SJCRH30 (cell line): ENCODE measurements at regions not wholly inside any gene's neighbourhood (a gene's known extent, or its start where the extent isn't known, plus 50 kb on each side); places are given as distances from the start of the nearest gene placed in this dataset.

Source experiments
- DNase-seq, 2 experiments: peaks; one replicate each; pipeline ENCODE4 v3.0.0-alpha.2; 2015 to 2020
- H3K27ac ChIP-seq: fragments of 250-450 bp; sonication (Bioruptor Pico); 2 replicates; pipeline ENCODE4 v1.5.1; 2020; ENCODE audit warnings: mild to moderate bottlenecking, moderate library complexity
- H3K27me3 ChIP-seq: fragments of 250-450 bp; sonication (Bioruptor Pico); 2 replicates; pipeline ENCODE4 v1.5.1; 2020; ENCODE audit warnings: mild to moderate bottlenecking, moderate library complexity
- H3K36me3 ChIP-seq: fragments of 250-450 bp; sonication (Bioruptor Pico); 2 replicates; pipeline ENCODE4 v1.5.1; 2020; ENCODE audit warnings: mild to moderate bottlenecking, moderate library complexity
- H3K4me1 ChIP-seq: fragments of 250-450 bp; sonication (Bioruptor Pico); 2 replicates; pipeline ENCODE4 v1.5.1; 2020; ENCODE audit warnings: mild to moderate bottlenecking, moderate library complexity
- H3K4me3 ChIP-seq: fragments of 250-450 bp; sonication (Bioruptor Pico); 2 replicates; pipeline ENCODE4 v1.5.1; 2020; ENCODE audit warnings: mild to moderate bottlenecking, moderate library complexity
- H3K9me3 ChIP-seq: fragments of 250-450 bp; sonication (Bioruptor Pico); replicated peaks from 2 replicates; pipeline ENCODE4 v1.5.1; 2020; ENCODE audit warnings: mild to moderate bottlenecking, moderate library complexity

DNA sequence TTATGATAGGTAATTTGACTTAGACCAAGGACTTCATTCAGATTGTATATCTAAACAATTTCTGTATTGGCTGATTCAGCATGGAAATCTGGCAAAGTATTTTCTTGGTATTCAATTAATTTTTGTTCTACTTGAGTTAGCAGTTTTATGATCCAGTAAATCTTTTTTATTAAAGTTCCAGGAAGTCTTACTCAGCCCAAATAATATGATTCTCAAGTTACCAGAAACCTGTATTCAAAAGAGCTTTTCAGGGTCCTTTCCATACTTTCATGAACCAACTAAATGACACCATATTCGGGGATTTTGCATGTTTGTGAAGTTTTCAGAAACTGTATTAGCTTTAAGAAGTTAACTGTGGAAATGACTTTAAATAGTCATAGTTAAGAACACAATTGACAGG lies 662.6 kb downstream of the LRFN5 start:
- H3K9me3 ChIP-seq: no peaks in the 10 kb centered on the region
- no peak overlapping the region for H3K4me3 ChIP-seq
- no peak overlapping the region for H3K27ac ChIP-seq
- peaks cover under 1% of the 10 kb centered on the region; the same call in 1 of the 2 replicates for H3K4me1 ChIP-seq
- no peaks in the 10 kb centered on the region for H3K27me3 ChIP-seq
- DNase-seq: no peak
- H3K36me3 ChIP-seq: no peaks in the 10 kb centered on the region

DNA sequence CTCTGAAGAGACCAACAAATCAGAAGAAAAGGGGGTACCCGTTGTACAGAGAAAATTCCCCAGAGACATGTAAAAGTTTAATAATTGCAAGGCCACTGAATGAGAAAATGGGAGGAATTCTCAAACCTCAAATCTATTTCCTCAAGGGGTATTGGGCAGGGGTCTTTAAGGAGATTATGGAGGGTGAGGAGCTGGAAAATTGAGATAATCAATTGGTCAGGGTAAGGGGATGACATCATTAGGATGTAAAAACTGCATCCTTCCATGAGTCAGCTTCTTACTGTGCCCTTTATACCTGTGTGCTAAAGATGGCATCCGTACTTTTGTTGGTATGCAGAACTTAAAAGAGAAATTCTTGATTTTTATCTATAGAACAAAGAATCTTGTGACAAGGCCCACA lies 641.5 kb downstream of the LRFN5 start:
- Histone ChIP-seq H3K36me3 (no peaks in the 10 kb centered on the region), H3K4me1 (peaks cover 14% of the 10 kb centered on the region), H3K27ac (peak overlapping the region; percentile 89), H3K4me3 (peak overlapping the region; percentile 16; the same call in 1 of the 2 replicates), H3K27me3 (no peaks in the 10 kb centered on the region), H3K9me3 (no peaks in the 10 kb centered on the region)
- peak; percentile 11 to 74 for DNase-seq

DNA sequence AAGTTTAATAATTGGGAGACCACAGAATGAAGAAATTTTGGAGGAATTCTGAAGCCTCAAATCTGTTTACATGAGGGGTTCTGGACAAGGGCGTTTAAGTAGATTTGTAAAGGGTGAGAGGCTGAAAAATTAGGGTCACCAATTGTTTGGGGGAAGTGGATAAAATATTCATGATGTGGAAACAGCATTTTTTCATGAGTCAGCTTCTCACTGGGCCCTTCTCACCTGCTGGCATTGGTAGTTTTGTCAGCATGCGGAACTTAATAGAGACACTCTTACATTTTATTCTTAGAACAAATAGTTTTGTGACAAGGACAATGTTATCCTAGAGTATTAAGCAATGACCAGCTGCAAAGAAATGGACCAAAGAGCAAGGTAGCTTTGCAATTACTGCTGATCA lies 634.4 kb downstream of the LRFN5 start:
- Histone ChIP-seq H3K4me1 (no peaks in the 10 kb centered on the region), H3K4me3 (no peak overlapping the region), H3K36me3 (no peaks in the 10 kb centered on the region), H3K27me3 (no peaks in the 10 kb centered on the region), H3K9me3 (no peaks in the 10 kb centered on the region), H3K27ac (no peak overlapping the region)
- no peak for DNase-seq

- Histone ChIP-seq H3K9me3 (no peaks in the 10 kb centered on the region), H3K36me3 (no peaks in the 10 kb centered on the region), H3K27me3 (no peaks in the 10 kb centered on the region), H3K27ac (no peak overlapping the region), H3K4me1 (no peaks in the 10 kb centered on the region), H3K4me3 (no peak overlapping the region)
- no peak for DNase-seq
Observed at GRCh38 chr14:42229976-42230375, 623.3 kb downstream of the LRFN5 start.

DNA sequence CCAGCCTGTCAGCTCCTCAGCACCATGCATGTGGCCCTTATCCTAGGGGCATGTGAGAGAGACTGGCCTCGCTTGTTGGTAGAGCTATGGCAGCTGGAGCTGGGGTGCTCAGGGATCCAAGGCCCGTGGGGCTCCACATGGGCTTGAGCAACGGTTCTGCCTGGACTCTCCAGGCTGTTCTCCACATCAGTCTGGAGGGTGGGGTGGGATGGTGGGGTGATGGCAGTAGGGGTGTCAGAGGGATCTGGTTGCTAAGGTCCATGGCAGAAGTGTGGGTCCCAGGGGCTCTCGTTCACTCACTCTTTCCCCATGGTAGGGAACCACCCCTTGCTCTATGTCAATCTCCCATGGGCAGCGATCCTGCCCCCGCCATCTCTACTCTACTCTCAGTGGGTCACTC lies 622.6 kb downstream of the LRFN5 start:
- no peak for DNase-seq
- Histone ChIP-seq H3K4me3 (no peak overlapping the region), H3K27me3 (no peaks in the 10 kb centered on the region), H3K9me3 (no peaks in the 10 kb centered on the region), H3K36me3 (no peaks in the 10 kb centered on the region), H3K4me1 (no peaks in the 10 kb centered on the region), H3K27ac (no peak overlapping the region)

GRCh38 chr14:42228611-42229010 lies 621.9 kb downstream of the LRFN5 start:
- no peak overlapping the region for H3K27ac ChIP-seq
- DNase-seq: no peak
- H3K4me1 ChIP-seq: peaks cover 3% of the 10 kb centered on the region; the same call in 1 of the 2 replicates
- no peak overlapping the region for H3K4me3 ChIP-seq
- H3K27me3 ChIP-seq: no peaks in the 10 kb centered on the region
- no peaks in the 10 kb centered on the region for H3K36me3 ChIP-seq
- no peaks in the 10 kb centered on the region for H3K9me3 ChIP-seq

- peak; percentile 77 to 83 for DNase-seq
- Histone ChIP-seq H3K4me1 (peaks cover 3% of the 10 kb centered on the region; the same call in 1 of the 2 replicates), H3K4me3 (no peak overlapping the region), H3K27me3 (no peaks in the 10 kb centered on the region), H3K9me3 (no peaks in the 10 kb centered on the region), H3K27ac (no peak overlapping the region), H3K36me3 (no peaks in the 10 kb centered on the region)
Observed at GRCh38 chr14:42224053-42224888, 617.6 kb downstream of the LRFN5 start.

DNA sequence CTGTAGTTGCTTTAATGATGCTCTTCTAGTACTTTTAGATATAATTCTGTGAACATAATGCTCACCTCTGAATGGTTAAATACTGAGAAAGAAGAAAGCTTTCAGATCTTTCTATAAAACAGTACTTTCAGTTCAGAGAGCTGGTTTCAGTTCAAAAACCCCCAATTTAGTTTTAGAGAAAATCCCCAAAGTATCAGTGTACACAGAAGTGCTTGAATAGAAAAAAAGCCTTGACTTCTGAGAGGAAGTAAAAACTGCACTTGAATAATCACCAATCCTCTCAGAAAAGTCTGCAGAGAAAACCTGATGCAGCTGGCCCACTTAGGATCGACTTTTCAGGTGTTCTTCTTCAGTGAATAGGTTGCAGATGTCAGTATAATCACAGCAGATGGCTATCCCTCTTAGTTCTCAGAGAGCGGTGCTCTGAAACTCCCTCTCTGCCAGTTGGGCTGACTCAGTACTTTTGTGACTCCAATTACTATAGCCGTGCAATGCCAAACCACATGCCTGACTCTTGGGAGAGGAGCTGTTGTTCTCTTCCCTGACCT lies 616.3 kb downstream of the LRFN5 start:
- peaks cover 3% of the 10 kb centered on the region; the same call in 1 of the 2 replicates for H3K4me1 ChIP-seq
- H3K27ac ChIP-seq: no peak overlapping the region
- DNase-seq: peak in 1 of 2 experiments; percentile 35
- H3K9me3 ChIP-seq: no peaks in the 10 kb centered on the region
- no peaks in the 10 kb centered on the region for H3K27me3 ChIP-seq
- H3K36me3 ChIP-seq: no peaks in the 10 kb centered on the region
- H3K4me3 ChIP-seq: no peak overlapping the region

DNA sequence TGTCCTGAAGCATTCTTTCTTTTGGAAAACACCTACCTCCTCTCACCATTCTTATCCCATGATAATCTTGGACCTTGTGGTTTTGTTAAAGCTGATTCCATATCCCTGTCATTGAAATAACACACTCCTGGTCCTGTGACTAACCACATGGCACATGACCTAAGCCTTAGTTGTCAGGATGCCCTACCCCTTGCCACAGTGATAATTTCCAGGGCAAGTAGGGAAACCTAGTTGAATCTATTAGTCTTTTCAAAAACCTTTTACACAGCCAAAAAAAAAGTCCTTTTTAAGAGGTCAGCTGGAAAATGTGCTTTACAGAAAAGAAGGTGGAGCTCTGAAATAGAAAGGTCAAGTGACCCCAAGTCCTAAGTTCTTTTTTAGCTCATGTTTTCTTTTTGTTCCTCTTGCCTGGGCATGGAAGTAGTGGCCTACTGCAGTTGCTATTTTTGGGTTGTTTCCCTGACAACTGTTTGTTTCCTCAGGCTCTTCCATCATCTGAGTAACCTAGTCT lies 608.4 kb downstream of the LRFN5 start:
- no peak overlapping the region for H3K4me3 ChIP-seq
- peak; percentile 11 to 41 for DNase-seq
- H3K27ac ChIP-seq: no peak overlapping the region
- no peaks in the 10 kb centered on the region for H3K9me3 ChIP-seq
- no peaks in the 10 kb centered on the region for H3K27me3 ChIP-seq
- no peaks in the 10 kb centered on the region for H3K36me3 ChIP-seq
- H3K4me1 ChIP-seq: peaks cover 9% of the 10 kb centered on the region

- Histone ChIP-seq H3K27me3 (no peaks in the 10 kb centered on the region), H3K4me1 (no peaks in the 10 kb centered on the region), H3K36me3 (no peaks in the 10 kb centered on the region), H3K9me3 (no peaks in the 10 kb centered on the region), H3K4me3 (no peak overlapping the region), H3K27ac (no peak overlapping the region)
- DNase-seq: no peak
Observed at GRCh38 chr14:42200957-42201356, 594.3 kb downstream of the LRFN5 start.

GRCh38 chr14:42198010-42198409 lies 591.3 kb downstream of the LRFN5 start:
- Histone ChIP-seq H3K4me3 (no peak overlapping the region), H3K27ac (no peak overlapping the region), H3K9me3 (no peaks in the 10 kb centered on the region), H3K4me1 (peaks cover 7% of the 10 kb centered on the region), H3K36me3 (no peaks in the 10 kb centered on the region), H3K27me3 (no peaks in the 10 kb centered on the region)
- no peak for DNase-seq

DNA sequence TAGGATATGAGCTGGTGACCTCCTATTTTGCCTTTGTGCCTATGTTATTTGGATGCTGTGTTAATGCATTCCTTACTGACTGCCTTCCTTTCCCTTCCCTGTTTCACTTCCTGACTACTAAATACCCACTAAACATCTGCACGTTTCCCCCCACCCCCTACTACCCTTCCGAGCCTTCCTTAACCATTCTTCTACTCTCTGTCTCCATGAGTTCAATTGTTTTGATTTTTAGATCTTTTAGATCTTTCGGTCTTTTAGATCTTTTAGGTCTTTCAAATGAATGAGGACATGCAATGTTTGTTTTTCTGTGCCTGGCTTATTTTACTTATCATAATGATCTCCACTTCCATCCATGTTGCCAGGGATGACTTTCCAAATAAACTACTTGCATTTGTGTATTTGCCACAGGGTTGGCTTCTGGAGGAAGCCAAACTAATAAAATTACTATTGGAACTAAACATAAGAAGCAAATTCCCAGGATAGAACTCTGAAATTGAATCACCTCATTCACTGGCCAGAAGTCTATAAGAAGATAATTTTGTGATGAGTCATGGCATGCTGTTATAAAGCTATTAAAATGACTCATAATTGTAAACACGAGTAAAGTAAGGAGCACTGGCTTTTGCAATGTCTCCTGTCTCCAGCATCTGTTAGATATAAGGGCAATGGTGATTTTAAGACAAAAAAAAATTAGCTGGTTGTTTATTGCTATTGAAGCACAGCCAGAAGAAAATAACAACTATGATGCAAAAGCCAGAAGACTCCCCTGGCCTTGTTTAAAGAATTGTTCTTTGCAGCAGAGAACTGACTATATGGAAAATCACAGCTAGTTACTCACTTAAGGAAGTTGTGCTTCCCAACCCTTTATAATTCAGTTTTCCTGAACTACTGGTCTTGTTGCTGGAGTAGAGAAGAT lies 586.3 kb downstream of the LRFN5 start:
- peak overlapping the region; percentile 35 for H3K27ac ChIP-seq
- peaks cover 15% of the 10 kb centered on the region for H3K4me1 ChIP-seq
- H3K36me3 ChIP-seq: no peaks in the 10 kb centered on the region
- no peak overlapping the region for H3K4me3 ChIP-seq
- no peaks in the 10 kb centered on the region for H3K27me3 ChIP-seq
- no peaks in the 10 kb centered on the region for H3K9me3 ChIP-seq
- DNase-seq: peak in 1 of 2 experiments; percentile 33

DNA sequence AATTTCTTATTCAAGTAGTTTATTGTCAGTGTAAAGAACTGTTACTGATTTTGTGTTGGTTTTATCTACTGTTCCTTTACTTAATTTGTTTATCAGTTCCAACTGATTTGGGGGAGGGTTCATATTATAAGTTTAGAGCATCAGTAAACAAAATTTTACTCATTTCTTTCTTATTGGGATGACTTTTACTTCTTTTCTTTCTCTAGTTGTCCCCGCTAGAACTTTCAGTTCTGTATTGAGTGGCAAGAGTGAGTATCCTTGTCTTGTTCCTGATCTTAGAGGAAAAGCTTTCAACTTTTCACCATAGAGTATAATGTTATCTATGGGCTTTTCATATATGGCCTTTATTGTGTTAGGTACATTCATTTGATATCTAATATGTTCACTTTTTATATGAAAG lies 584.1 kb downstream of the LRFN5 start:
- peaks cover 15% of the 10 kb centered on the region for H3K4me1 ChIP-seq
- H3K4me3 ChIP-seq: no peak overlapping the region
- H3K27me3 ChIP-seq: no peaks in the 10 kb centered on the region
- no peaks in the 10 kb centered on the region for H3K36me3 ChIP-seq
- H3K27ac ChIP-seq: no peak overlapping the region
- no peak for DNase-seq
- H3K9me3 ChIP-seq: no peaks in the 10 kb centered on the region; the same call in 1 of the 2 replicates

DNA sequence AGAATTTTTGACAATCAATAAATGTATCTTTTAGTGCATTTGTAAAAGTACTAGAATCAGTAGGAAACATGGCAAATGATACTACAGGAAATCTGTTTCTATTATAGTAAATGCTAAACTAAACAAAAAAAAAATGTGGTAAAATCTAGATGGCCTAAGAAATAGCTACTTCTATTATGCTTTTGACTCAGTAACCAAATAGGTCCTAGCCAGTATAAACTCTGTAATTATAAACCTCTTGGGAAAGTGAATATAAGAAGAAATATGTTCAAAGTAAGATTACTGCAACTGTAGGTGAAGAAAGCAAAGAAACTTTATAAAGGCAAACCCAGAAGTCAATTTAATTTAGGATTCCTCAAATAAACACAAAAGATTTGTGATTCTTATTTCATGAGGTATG lies 581.2 kb downstream of the LRFN5 start:
- H3K27me3 ChIP-seq: no peaks in the 10 kb centered on the region
- H3K9me3 ChIP-seq: no peaks in the 10 kb centered on the region; the same call in 1 of the 2 replicates
- H3K4me1 ChIP-seq: peaks cover 6% of the 10 kb centered on the region
- H3K27ac ChIP-seq: no peak overlapping the region
- no peaks in the 10 kb centered on the region for H3K36me3 ChIP-seq
- no peak overlapping the region for H3K4me3 ChIP-seq
- DNase-seq: no peak

DNA sequence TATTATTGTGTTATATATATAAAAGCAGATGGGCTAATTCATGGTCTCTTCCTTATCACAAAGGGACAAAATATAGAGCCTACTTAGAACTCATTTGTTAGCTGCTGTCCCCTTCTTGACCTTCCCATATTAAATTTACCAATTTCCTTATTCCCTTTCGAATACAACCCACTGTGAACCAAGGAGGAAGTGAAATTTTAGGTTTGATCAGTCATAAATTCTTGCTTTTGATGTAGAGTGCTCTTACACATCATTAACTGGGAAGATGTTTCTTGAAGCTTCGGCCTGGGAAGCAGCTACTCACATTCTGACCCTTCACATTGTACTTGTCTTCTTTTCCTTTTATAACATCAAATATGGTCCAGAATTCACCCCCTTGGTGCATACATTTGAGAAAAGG lies 579.0 kb downstream of the LRFN5 start:
- H3K4me3 ChIP-seq: no peak overlapping the region
- no peaks in the 10 kb centered on the region for H3K4me1 ChIP-seq
- no peaks in the 10 kb centered on the region for H3K27me3 ChIP-seq
- H3K27ac ChIP-seq: no peak overlapping the region
- no peaks in the 10 kb centered on the region; the same call in 1 of the 2 replicates for H3K9me3 ChIP-seq
- DNase-seq: no peak
- no peaks in the 10 kb centered on the region for H3K36me3 ChIP-seq
